BLaER1 (cell line): ENCODE measurements at regions not wholly inside any gene's neighbourhood (a gene's known extent, or its start where the extent isn't known, plus 50 kb on each side); places are given as distances from the start of the nearest gene placed in this dataset.

Experiments
- H3K27ac ChIP-seq: shearing (Covaris generic); formaldehyde crosslinking; 2 replicates; pipeline ENCODE4 v1.8.1; 2022
- H3K27me3 ChIP-seq: shearing (Covaris generic); formaldehyde crosslinking; 2 replicates; pipeline ENCODE4 v1.8.1; 2022
- H3K36me3 ChIP-seq: shearing (Covaris generic); formaldehyde crosslinking; 2 replicates; pipeline ENCODE4 v1.8.1; 2022
- H3K4me1 ChIP-seq: shearing (Covaris generic); formaldehyde crosslinking; 2 replicates; pipeline ENCODE4 v1.8.1; 2022
- H3K4me2 ChIP-seq: shearing (Covaris generic); formaldehyde crosslinking; 2 replicates; pipeline ENCODE4 v1.8.1; 2022
- H3K4me3 ChIP-seq: shearing (Covaris generic); formaldehyde crosslinking; 2 replicates; pipeline ENCODE4 v1.8.1; 2022
- H3K9ac ChIP-seq: shearing (Covaris generic); formaldehyde crosslinking; 2 replicates; pipeline ENCODE4 v1.8.1; 2022
- H3K9me3 ChIP-seq: shearing (Covaris generic); formaldehyde crosslinking; 2 replicates; pipeline ENCODE4 v1.8.1; 2022
- H4K20me1 ChIP-seq: shearing (Covaris generic); formaldehyde crosslinking; 2 replicates; pipeline ENCODE4 v1.8.1; 2022
- Cebpa-rat ChIP-seq: shearing (Covaris generic); IDR thresholded peaks from 2 replicates; pipeline ENCODE4 v1.8.1; 2022

DNA sequence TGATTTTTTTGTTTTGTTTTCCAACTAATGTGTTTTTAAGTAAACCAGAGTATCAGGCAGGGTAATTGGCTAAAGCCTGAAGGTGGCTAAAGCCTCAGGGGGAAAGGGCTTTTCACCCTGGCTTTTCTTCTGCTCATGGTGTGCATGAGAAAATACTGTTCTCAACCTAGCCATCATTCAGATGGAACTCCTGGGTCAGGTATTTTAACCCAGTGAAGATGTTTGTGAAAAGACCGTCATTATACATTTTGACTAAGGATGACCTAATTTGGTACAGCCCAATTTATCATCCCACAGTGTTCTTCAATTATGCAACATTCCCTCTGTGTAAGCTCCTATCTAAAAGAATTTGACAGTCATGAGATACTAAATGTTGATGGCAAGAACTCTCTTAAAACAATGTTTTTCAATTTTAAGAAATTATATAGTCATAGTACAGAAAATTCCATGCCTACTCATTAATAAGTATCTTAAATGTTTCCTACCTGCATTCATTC lies 209.5 kb upstream of the TARS1 start:
- Histone ChIP-seq H3K4me2 (no peak overlapping the region), H3K27ac (no peak overlapping the region), H3K9ac (no peak overlapping the region), H3K4me1 (peaks cover 5% of the 10 kb centered on the region), H3K27me3 (no peaks in the 10 kb centered on the region), H4K20me1 (no peaks in the 10 kb centered on the region), H3K4me3 (no peak overlapping the region), H3K9me3 (0 out of 2 replicates have a peak, but pooled peaks cover 4% of the 10 kb centered on the region), H3K36me3 (no peaks in the 10 kb centered on the region)
- no peak for TF ChIP-seq Cebpa-rat

DNA sequence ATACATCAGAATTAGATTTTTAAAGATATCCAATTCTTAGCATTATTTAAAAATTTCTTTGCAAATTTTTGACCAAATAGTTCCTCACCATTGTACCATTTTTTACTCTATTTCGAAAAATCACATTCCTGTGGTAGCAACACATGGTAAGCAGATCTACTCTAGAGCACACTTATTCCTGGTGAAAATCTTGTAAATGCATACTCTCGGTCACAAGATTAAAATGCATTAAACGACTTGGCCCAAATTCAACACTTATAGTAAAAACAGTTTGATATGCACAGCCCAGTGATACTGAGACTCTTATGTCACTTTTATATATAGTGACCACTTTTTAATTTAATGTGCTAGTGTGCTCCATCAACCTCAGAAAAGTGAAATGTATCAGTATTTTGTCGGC lies 208.8 kb upstream of the TARS1 start:
- TF ChIP-seq Cebpa-rat = no peak
- H4K20me1 ChIP-seq = no peaks in the 10 kb centered on the region
- H3K9me3 ChIP-seq = 0 out of 2 replicates have a peak, but pooled peaks cover 4% of the 10 kb centered on the region
- no peaks in the 10 kb centered on the region for H3K27me3 ChIP-seq
- H3K36me3 ChIP-seq = no peaks in the 10 kb centered on the region
- H3K4me2 ChIP-seq = no peak overlapping the region
- peaks cover 5% of the 10 kb centered on the region for H3K4me1 ChIP-seq
- no peak overlapping the region for H3K27ac ChIP-seq
- H3K4me3 ChIP-seq = no peak overlapping the region
- no peak overlapping the region for H3K9ac ChIP-seq

DNA sequence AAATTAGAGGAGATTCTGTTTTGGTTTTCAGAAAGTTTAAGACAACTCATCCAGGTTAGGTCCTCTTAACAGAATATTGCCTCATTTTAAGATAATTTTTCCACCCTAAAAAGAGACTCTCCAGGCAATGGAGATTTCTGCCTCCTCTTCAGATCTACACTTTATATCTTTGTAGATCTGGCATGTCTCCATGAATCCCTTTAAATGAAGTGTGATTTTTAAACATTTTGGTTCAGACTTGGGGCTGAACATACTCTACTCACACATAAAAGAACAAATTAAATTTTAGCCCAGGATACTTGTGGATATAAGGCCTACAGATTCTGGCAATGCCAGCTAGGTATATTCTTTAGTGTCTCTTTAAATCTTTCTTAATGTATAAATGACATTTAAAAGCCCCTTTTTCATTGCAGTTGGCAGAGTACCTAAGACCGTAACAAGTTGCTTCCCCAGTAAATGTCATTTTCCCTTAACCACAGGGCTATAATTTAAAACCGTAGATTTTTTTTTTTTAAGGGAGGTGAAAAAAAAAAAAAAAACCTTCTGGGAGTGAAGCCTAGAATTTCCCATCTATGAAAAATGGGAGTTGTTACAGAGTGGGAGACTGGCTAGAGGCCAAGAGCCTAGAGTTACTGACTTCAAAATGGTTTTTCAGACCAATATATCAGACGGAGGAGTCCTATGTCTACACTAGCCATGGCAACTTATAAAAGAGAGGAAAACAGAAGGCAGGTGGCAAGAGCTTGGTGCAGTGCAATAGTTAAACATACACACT lies 207.8 kb upstream of the TARS1 start:
- H3K9me3 ChIP-seq = 0 out of 2 replicates have a peak, but pooled peaks cover 4% of the 10 kb centered on the region
- H3K36me3 ChIP-seq = no peaks in the 10 kb centered on the region
- peaks cover 5% of the 10 kb centered on the region for H3K4me1 ChIP-seq
- H3K27ac ChIP-seq = no peak overlapping the region
- H3K4me3 ChIP-seq = no peak overlapping the region
- H3K27me3 ChIP-seq = no peaks in the 10 kb centered on the region
- H3K4me2 ChIP-seq = no peak overlapping the region
- H4K20me1 ChIP-seq = no peaks in the 10 kb centered on the region
- H3K9ac ChIP-seq = no peak overlapping the region
- TF ChIP-seq Cebpa-rat = no peak

DNA sequence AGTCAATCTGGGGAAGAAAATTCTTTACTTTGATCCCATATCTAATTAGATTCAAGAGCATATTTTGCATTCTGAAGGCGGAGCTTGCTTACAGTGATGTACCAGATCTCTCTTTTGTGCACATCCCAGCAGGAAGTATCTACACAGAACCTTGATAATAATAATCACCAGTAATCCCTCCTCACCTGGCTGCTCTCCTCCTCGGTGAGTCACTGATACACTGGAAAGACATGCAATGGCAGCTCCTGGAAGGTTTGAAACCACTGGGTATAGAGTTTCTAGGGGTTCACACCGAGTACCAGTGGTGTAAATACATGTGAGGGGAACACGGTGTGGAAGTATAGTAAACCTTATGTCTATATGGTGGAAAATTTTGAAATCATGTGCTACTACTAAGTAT lies 205.5 kb upstream of the TARS1 start:
- TF ChIP-seq Cebpa-rat = no peak
- Histone ChIP-seq H3K4me3 (no peak overlapping the region), H3K27me3 (no peaks in the 10 kb centered on the region), H3K4me1 (peaks cover 5% of the 10 kb centered on the region), H3K36me3 (no peaks in the 10 kb centered on the region), H3K9me3 (0 out of 2 replicates have a peak, but pooled peaks cover 4% of the 10 kb centered on the region), H4K20me1 (no peaks in the 10 kb centered on the region), H3K4me2 (no peak overlapping the region), H3K9ac (no peak overlapping the region), H3K27ac (no peak overlapping the region)

DNA sequence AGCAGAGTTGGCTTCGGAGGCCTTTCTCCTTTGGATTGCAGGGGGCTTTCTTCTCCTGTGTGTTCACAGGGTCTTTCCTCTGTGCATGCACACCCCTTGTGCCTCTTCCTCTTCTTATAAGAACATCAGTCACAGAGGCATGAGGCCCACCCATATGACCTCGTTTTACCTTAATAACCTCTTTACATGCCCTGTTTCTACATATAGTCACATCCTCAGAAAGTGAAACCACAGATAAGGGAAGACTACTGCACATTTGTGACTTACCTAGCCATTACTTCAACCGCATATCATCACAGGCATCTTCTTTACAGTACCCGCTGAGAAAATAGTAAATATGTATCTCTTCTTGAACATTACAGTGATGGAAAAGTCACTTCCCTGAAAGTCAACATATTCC lies 204.9 kb upstream of the TARS1 start:
- 0 out of 2 replicates have a peak, but pooled peaks cover 4% of the 10 kb centered on the region for H3K9me3 ChIP-seq
- no peak overlapping the region for H3K27ac ChIP-seq
- peak overlapping the region; percentile 31 for H3K4me2 ChIP-seq
- no peak overlapping the region for H3K9ac ChIP-seq
- H3K36me3 ChIP-seq = no peaks in the 10 kb centered on the region
- peaks cover 5% of the 10 kb centered on the region for H3K4me1 ChIP-seq
- H3K27me3 ChIP-seq = no peaks in the 10 kb centered on the region
- no peaks in the 10 kb centered on the region for H4K20me1 ChIP-seq
- TF ChIP-seq Cebpa-rat = no peak
- H3K4me3 ChIP-seq = no peak overlapping the region

DNA sequence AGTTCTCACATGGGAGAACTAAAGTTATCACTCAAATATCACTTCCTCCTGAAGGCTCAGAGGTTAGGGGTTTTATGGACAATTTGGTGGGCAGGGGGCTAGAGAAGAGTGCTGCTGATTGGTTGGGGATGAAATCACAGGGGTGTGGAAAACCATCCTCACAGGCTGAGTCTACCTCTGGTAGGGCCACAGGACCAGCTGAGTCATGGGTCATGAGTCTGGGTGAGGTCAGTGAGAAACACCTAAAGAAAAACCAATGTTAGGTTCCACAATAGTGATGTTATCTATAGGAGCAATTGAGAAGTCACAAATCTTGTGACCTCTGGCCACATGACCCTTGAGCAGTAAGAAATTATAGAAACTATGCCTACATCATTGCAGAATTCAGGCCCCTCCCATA lies 203.3 kb upstream of the TARS1 start:
- Histone ChIP-seq H3K4me1 (peaks cover 15% of the 10 kb centered on the region), H3K4me2 (no peak overlapping the region)

DNA sequence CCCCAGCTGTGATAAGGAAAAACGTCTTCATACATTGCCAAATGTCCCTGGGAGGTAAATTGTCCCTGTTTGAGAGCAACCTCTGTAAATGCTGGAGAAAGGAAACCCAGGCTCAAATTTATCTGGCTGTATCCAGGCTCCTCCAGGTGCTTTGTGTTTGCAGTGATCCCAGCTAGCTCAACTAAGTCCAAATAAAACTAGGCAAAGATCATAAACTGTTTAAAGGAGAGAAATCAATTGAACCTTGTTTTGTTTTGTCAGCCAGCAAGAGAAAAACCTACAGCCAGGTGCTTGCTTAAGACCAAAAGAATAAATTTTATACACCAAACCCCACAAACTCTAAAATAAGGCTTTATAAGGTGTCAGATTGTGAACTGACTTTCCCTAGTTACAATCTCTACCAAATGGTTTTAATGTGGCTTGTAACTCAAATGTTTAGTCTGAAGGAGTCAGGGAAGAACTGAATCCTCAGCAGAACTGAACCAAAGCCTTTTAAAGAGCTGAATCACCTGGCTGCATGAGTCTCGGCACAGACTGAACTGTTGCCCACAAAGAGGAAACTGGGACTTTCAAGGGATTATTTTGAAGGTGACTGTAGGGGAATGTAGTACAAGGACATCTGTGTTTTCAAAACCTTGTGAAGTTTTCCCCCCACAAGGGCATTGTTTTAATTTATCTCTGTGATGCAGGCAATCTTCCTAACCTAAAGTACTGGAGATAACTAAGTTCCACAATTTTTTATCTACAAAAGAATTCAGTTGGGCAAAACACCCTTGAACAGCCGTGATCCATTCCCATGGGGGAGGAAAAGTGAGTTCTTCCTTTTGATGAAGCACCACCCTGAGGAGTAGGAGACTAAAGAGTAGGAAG lies 201.7 kb upstream of the TARS1 start:
- H3K27me3 ChIP-seq = no peaks in the 10 kb centered on the region
- no peak overlapping the region for H3K9ac ChIP-seq
- no peak overlapping the region for H3K4me2 ChIP-seq
- no peak for TF ChIP-seq Cebpa-rat
- H3K4me3 ChIP-seq = no peak overlapping the region
- H4K20me1 ChIP-seq = no peaks in the 10 kb centered on the region
- no peak overlapping the region for H3K27ac ChIP-seq
- no peaks in the 10 kb centered on the region for H3K36me3 ChIP-seq
- H3K9me3 ChIP-seq = 0 out of 2 replicates have a peak, but pooled peaks cover 1% of the 10 kb centered on the region
- H3K4me1 ChIP-seq = peaks cover 15% of the 10 kb centered on the region

More for the DNA sequence above, 203.3 kb upstream of the TARS1 start:
- Histone ChIP-seq H3K4me3 (no peak overlapping the region), H4K20me1 (no peaks in the 10 kb centered on the region), H3K9me3 (0 out of 2 replicates have a peak, but pooled peaks cover 4% of the 10 kb centered on the region), H3K9ac (no peak overlapping the region), H3K36me3 (no peaks in the 10 kb centered on the region), H3K27me3 (no peaks in the 10 kb centered on the region), H3K27ac (no peak overlapping the region)
- TF ChIP-seq Cebpa-rat = no peak

DNA sequence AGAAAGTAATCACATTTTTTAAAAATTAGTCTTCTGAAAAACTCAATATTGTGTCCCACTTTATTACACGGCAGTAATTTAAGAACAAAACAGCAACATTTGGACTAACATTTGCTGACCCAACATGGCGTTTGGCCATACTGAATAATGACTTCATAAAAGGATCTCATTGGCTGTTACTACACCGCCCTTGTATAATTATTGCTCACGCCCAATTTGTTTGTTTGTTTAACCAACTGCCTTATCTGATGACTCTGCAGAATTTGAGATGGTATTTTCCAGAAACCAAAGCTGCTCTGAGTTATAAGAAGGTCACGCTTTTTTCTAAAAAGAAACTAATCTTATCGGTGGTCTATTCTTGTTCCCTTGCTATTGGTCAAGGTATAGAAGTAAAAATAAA lies 200.2 kb upstream of the TARS1 start:
- Histone ChIP-seq H3K4me1 (peaks cover 15% of the 10 kb centered on the region), H3K27me3 (no peaks in the 10 kb centered on the region), H3K9me3 (no peaks in the 10 kb centered on the region), H3K9ac (no peak overlapping the region), H3K4me3 (no peak overlapping the region), H3K4me2 (no peak overlapping the region), H3K27ac (no peak overlapping the region), H3K36me3 (no peaks in the 10 kb centered on the region), H4K20me1 (no peaks in the 10 kb centered on the region)
- no peak for TF ChIP-seq Cebpa-rat

DNA sequence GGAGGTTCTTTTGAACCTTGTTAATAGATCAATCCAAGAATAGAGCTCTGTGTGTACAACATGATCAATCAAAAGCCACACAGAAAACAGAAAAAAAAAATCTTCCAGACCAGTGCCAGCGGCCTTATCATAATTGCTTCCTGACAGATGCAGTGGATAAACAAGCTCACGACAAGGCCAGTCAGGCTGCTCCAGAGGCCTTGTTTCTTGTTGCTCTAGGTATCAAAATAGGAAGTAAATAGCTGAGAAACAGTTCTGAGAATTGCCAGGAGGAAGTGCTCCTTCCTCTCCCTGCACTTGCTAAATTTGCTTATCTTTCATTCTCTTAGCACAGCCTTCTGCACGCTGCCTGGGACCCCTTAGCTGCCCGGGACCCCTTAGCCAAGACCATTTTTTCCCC lies 199.0 kb upstream of the TARS1 start:
- peaks cover 10% of the 10 kb centered on the region for H3K4me1 ChIP-seq
- H3K4me2 ChIP-seq = peak overlapping the region; percentile 43

DNA sequence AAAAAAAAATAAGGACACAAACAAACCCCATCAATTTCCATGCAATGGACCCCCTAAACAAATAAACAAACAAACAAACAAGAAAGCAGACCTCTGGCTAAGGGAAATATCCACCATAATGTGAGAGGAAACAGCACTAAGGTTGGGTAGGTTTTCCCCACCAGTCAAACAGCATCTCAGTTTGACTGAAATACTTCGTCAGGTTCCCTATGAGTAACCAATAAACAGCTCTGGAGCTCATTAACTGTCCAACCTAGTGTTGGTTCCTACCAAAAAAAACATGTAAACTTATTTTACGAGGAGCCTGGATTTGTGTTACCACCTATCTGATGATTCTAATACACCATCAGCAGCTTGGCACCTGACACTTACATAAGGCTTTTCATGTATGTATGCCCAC lies 198.5 kb upstream of the TARS1 start:
- no peaks in the 10 kb centered on the region for H3K36me3 ChIP-seq
- H3K4me1 ChIP-seq = peaks cover 10% of the 10 kb centered on the region
- TF ChIP-seq Cebpa-rat = no peak
- H4K20me1 ChIP-seq = no peaks in the 10 kb centered on the region
- H3K27me3 ChIP-seq = no peaks in the 10 kb centered on the region
- no peaks in the 10 kb centered on the region for H3K9me3 ChIP-seq
- no peak overlapping the region for H3K27ac ChIP-seq
- H3K4me2 ChIP-seq = peak overlapping the region; percentile 43
- H3K9ac ChIP-seq = no peak overlapping the region
- no peak overlapping the region for H3K4me3 ChIP-seq

More for the DNA sequence above, 199.0 kb upstream of the TARS1 start:
- H3K36me3 ChIP-seq = no peaks in the 10 kb centered on the region
- no peaks in the 10 kb centered on the region for H3K9me3 ChIP-seq
- H3K27me3 ChIP-seq = no peaks in the 10 kb centered on the region
- H3K27ac ChIP-seq = no peak overlapping the region; the same call in 1 of the 2 replicates
- H3K4me3 ChIP-seq = no peak overlapping the region
- H3K9ac ChIP-seq = no peak overlapping the region
- no peaks in the 10 kb centered on the region for H4K20me1 ChIP-seq
- no peak for TF ChIP-seq Cebpa-rat
